ENCODE measurements at regions not wholly inside any gene's neighbourhood (a gene's known extent, or its start where the extent isn't known, plus 50 kb on each side); places are given as distances from the start of the nearest gene placed in this dataset.

DNA sequence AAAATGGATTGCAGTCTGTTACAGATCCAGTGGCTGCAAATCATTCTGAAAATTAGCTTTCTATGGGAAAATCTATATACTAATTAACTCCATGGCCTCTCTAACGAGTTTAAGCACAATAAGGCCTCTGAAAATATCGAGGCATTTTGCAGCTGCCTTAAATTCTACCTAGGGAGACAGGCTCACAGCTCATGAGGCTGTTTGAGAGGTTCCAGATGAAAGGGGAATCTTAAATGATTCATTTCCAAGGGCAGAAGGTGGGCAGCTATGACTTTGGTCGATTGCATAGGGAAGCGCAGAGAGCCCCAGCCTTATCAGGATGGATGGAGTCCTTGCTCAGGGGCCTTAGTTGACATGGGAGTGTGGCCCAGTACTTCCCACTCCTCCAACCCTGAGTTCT lies 216.8 kb upstream of the POU3F1 start:
- peaks cover 30% of the 10 kb centered on the region for H3K27me3 Mint-ChIP-seq (ENCODE audit: low read depth)
- H3K79me1 ChIP-seq (ENCODE audit: insufficient read depth, low read depth, low read length, poor library complexity, severe bottlenecking) = no peaks in the 10 kb centered on the region

More for the DNA sequence above, 216.8 kb upstream of the POU3F1 start:
- Histone ChIP-seq H3K4me2 (ENCODE audit: insufficient read depth, insufficient read length, low read length) (no peak overlapping the region), H4K5ac (ENCODE audit: insufficient read length, low read depth, low read length) (no peak overlapping the region), H3K27me3 (ENCODE audit: insufficient read depth, low read length) (no peaks in the 10 kb centered on the region), H3K4ac (ENCODE audit: low read depth, low read length) (no peak overlapping the region), H3T11ph (ENCODE audit: low read length) (no peak overlapping the region), H3K23me2 (ENCODE audit: insufficient read length, low read depth, low read length, poor library complexity, severe bottlenecking) (no peaks in the 10 kb centered on the region), H2BK12ac (ENCODE audit: insufficient read length, low read depth, low read length) (no peak overlapping the region), H3K14ac (ENCODE audit: insufficient read depth, low read length) (no peak overlapping the region), H2BK5ac (ENCODE audit: insufficient read length, low read length) (no peak overlapping the region), H2BK20ac (ENCODE audit: low read depth, low read length, poor library complexity, severe bottlenecking) (no peak overlapping the region), H2BK120ac (ENCODE audit: low read depth, low read length, poor library complexity, severe bottlenecking) (no peak overlapping the region), H2AFZ (ENCODE audit: low read length) (no peak overlapping the region), H2BK15ac (ENCODE audit: low read depth, low read length) (no peak overlapping the region), H3K27ac (ENCODE audit: insufficient read length, low read depth, low read length) (no peak overlapping the region), H3K79me2 (ENCODE audit: insufficient read depth, low read length) (peaks cover 2% of the 10 kb centered on the region; the same call in 1 of the 2 replicates), H4K91ac (ENCODE audit: insufficient read length, low read depth, low read length) (no peak overlapping the region), H3K9me3 (ENCODE audit: control insufficient read depth, low read depth, low read length) (no peaks in the 10 kb centered on the region), H4K8ac (replicated peaks; ENCODE audit: insufficient read length, low read depth, low read length) (no peak overlapping the region), H3K23ac (ENCODE audit: insufficient read length, low read depth, low read length) (no peak overlapping the region), H3K56ac (ENCODE audit: insufficient read length, low read depth, low read length) (no peak overlapping the region), H3K18ac (ENCODE audit: insufficient read length, low read depth, low read length) (no peak overlapping the region), H3K9ac (ENCODE audit: extremely low read depth, insufficient read length, low read length) (no peak overlapping the region), H2AK5ac (ENCODE audit: insufficient read length, low read length) (no peak overlapping the region), H3K4me1 (ENCODE audit: insufficient read depth, low read length) (peaks cover 4% of the 10 kb centered on the region; the same call in 1 of the 2 replicates), H4K20me1 (ENCODE audit: control insufficient read depth, insufficient read depth, insufficient read length) (no peaks in the 10 kb centered on the region)
- Mint-ChIP-seq H3K27ac (no peak overlapping the region), H3K36me3 (ENCODE audit: insufficient read depth in 1 of 3, low read depth in 3 of 3) (peaks cover 0 to 9% (median 5%) of the 10 kb centered on the region in 3 experiments; a peak in 3 of 7 replicates), H3K9me3 (peaks cover 3 to 9% of the 10 kb centered on the region in 2 experiments; a peak in 4 of 5 replicates), H3K4me1 (peaks cover 21 to 28% of the 10 kb centered on the region in 2 experiments), H3K4me3 (no peak overlapping the region)
- no CpG with 5 or more reads among the region's 4 CpGs for WGBS (ENCODE audit: extremely low coverage, insufficient read length, low lambda C conversion rate)
- TF ChIP-seq CTCF (conservative IDR thresholded peaks at IDR 0.05) = no peak
- DNase-seq = no peak

Data from H9 (cell line).